HG03196 (cell line): ENCODE measurements at regions not wholly inside any gene's neighbourhood (a gene's known extent, or its start where the extent isn't known, plus 50 kb on each side); places are given as distances from the start of the nearest gene placed in this dataset.

Experiments used
- ATAC-seq: cut with Tn5 transposase; IDR thresholded peaks from one replicate; pipeline ENCODE4 v1.9.1; 2021; ENCODE audit not compliant: unreplicated experiment

GRCh38 chr4:121228848-121229247 is 64.7 kb upstream of the TNIP3 start:
- no peak for ATAC-seq

GRCh38 chr4:121227341-121227792 is 63.2 kb upstream of the TNIP3 start:
- ATAC-seq, result peak; percentile 88

- no peak for ATAC-seq
Measured at GRCh38 chr4:121226362-121226761, 62.2 kb upstream of the TNIP3 start.

GRCh38 chr4:121221608-121222007 is 57.5 kb upstream of the TNIP3 start:
- ATAC-seq, result no peak

GRCh38 chr4:121221201-121221600 is 57.1 kb upstream of the TNIP3 start:
- ATAC-seq, result no peak

GRCh38 chr4:121220698-121221097 is 56.6 kb upstream of the TNIP3 start:
- ATAC-seq, result no peak

- ATAC-seq, result no peak
Measured at GRCh38 chr4:121219227-121219626, 55.1 kb upstream of the TNIP3 start.

GRCh38 chr4:121217351-121217750 is 53.2 kb upstream of the TNIP3 start:
- no peak for ATAC-seq

GRCh38 chr4:121216461-121216860 is 52.3 kb upstream of the TNIP3 start:
- no peak for ATAC-seq

- ATAC-seq, result no peak
Measured at GRCh38 chr4:121213940-121214339, 49.8 kb upstream of the TNIP3 start.
